Testis (tissue), 2 donors: ENCODE measurements at regions not wholly inside any gene's neighbourhood (a gene's known extent, or its start where the extent isn't known, plus 50 kb on each side); places are given as distances from the start of the nearest gene placed in this dataset.

Source experiments
- DNase-seq: peaks from one replicate; pipeline ENCODE4 v3.0.0-alpha.2; 2019
- H3K27ac ChIP-seq, 2 donors: fragments of 200-600 bp; sonication (generic); one replicate each; pipeline ENCODE4 v1.5.1; 2019
- H3K27me3 ChIP-seq: fragments of 200-600 bp; sonication (generic); one replicate; pipeline ENCODE4 v1.5.1; 2019
- H3K36me3 ChIP-seq: fragments of 200-600 bp; sonication (generic); one replicate; pipeline ENCODE4 v1.5.1; 2017; ENCODE audit warnings: low read depth; ENCODE audit errors: missing control alignments
- H3K4me1 ChIP-seq: fragments of 200-600 bp; sonication (generic); one replicate; pipeline ENCODE4 v1.5.1; 2019
- H3K4me3 ChIP-seq, 2 donors: fragments of 200-600 bp; sonication (generic); one replicate each; pipeline ENCODE4 v1.5.1; 2017 to 2019
- H3K9me3 ChIP-seq: fragments of 200-600 bp; sonication (generic); one replicate; pipeline ENCODE4 v1.5.1; 2017
- CTCF ChIP-seq, 3 experiments: fragments of 450-650 bp in 2 of 3; fragments of 200-600 bp in 1 of 3; sonication (generic) in 1 of 3; IDR thresholded peaks; one replicate each; pipeline ENCODE4 v1.5.1; 2016 to 2019; ENCODE audit warnings: antibody characterized with exemption in 3 of 3, mild to moderate bottlenecking in 2 of 3, moderate library complexity in 1 of 3
- POLR2A ChIP-seq: fragments of 450-650 bp; IDR thresholded peaks from one replicate; pipeline ENCODE4 v1.6.1; 2017; ENCODE audit warnings: antibody characterized with exemption, mild to moderate bottlenecking, moderate library complexity
- WGBS, 2 donors: methylation state at CpG; one replicate each; pipeline ENCODE4 v1.1.5; 2018; 5-methylcytosine and 5-hydroxymethylcytosine counted together
- intact Hi-C: fragments of 100-400 bp; cut with DNase I; formaldehyde crosslinking; loops from one replicate; pipeline ENCODE4 v1.15.1; 2023; ENCODE audit warnings: low total_unique reads

- Histone ChIP-seq H3K9me3 (no peaks in the 10 kb centered on the region), H3K4me3 (no peak overlapping the region), H3K36me3 (no peaks in the 10 kb centered on the region), H3K27ac (no peak overlapping the region), H3K27me3 (no peaks in the 10 kb centered on the region), H3K4me1 (no peaks in the 10 kb centered on the region)
- WGBS, 2 donors, result 69 to 86% methylated on average over 4 of the region's 4 CpGs
- TF ChIP-seq CTCF (IDR thresholded peaks at IDR 0.05), result no peak
- no peak for TF ChIP-seq POLR2A
- DNase-seq, result no peak
- intact Hi-C loops, result no loop called here
Observed at GRCh38 chrX:33989936-33990335, 142.2 kb downstream of the FAM47A start.

GRCh38 chrX:33987458-33987857 lies 144.7 kb downstream of the FAM47A start:
- intact Hi-C loops, result no loop called here
- DNase-seq, result no peak
- Histone ChIP-seq H3K27ac (no peak overlapping the region), H3K4me3 (no peak overlapping the region), H3K9me3 (no peaks in the 10 kb centered on the region), H3K36me3 (no peaks in the 10 kb centered on the region), H3K27me3 (no peaks in the 10 kb centered on the region), H3K4me1 (no peaks in the 10 kb centered on the region)
- TF ChIP-seq CTCF (IDR thresholded peaks at IDR 0.05) (no peak), POLR2A (no peak)
- WGBS, 2 donors, result 93 to 100% methylated on average over 2 to 4 of the region's 4 CpGs

GRCh38 chrX:33974676-33975075 lies 157.4 kb downstream of the FAM47A start:
- no peak for TF ChIP-seq POLR2A
- no peak for TF ChIP-seq CTCF (IDR thresholded peaks at IDR 0.05)
- no peaks in the 10 kb centered on the region for H3K27me3 ChIP-seq
- WGBS, 2 donors, result 76 to 93% methylated on average over 2 to 5 of the region's 6 CpGs
- intact Hi-C loops, result no loop called here
- no peak for DNase-seq
- no peaks in the 10 kb centered on the region for H3K4me1 ChIP-seq
- no peaks in the 10 kb centered on the region for H3K9me3 ChIP-seq
- H3K27ac ChIP-seq, result no peak overlapping the region
- H3K4me3 ChIP-seq, result no peak overlapping the region
- H3K36me3 ChIP-seq, result no peaks in the 10 kb centered on the region

GRCh38 chrX:33970028-33970967 lies 161.8 kb downstream of the FAM47A start:
- H3K9me3 ChIP-seq, result no peaks in the 10 kb centered on the region
- no peak for DNase-seq

More at GRCh38 chrX:33970028-33970967, 161.8 kb downstream of the FAM47A start:
- intact Hi-C loops, result no loop called here
- Histone ChIP-seq H3K27me3 (no peaks in the 10 kb centered on the region), H3K4me1 (no peaks in the 10 kb centered on the region), H3K27ac (no peak overlapping the region), H3K36me3 (no peaks in the 10 kb centered on the region), H3K4me3 (no peak overlapping the region)
- TF ChIP-seq POLR2A (no peak), CTCF (IDR thresholded peaks at IDR 0.05) (no peak)
- WGBS, 2 donors, result 63 to 86% methylated on average over 1 to 3 of the region's 3 CpGs
